IMR-90 (cell line): ENCODE measurements at regions not wholly inside any gene's neighbourhood (a gene's known extent, or its start where the extent isn't known, plus 50 kb on each side); places are given as distances from the start of the nearest gene placed in this dataset.

Experiments
- ATAC-seq: fragments of 200-7000 bp; cut with Tn5 transposase; 2 replicates; pipeline ENCODE4 v1.9.1; 2020; ENCODE audit warnings: low read depth, mild to moderate bottlenecking, moderate library complexity
- BruUV-seq: library from RNA; stranded (reverse); fragments of 400-500 nt; replicated peaks from 2 replicates; lab custom pipeline; 2021; lab: Mats Ljungman, UMichigan
- CTCF ChIA-PET: fragments of 300-600 bp; formaldehyde crosslinking; extraction: SDS; loops from one replicate; lab custom pipeline; 2021; ENCODE audit warnings: antibody characterized with exemption; lab: Yijun Ruan, JAX
- POLR2A ChIA-PET: fragments of 300-600 bp; sonication (Branson Sonifier 250); formaldehyde crosslinking; loops from one replicate; lab custom pipeline; 2022; ENCODE audit warnings: antibody characterized with exemption; ENCODE audit not compliant: unreplicated experiment; lab: Charles Lee
- DNase-seq: peaks from one replicate; pipeline ENCODE4 v3.0.0; 2013
- H2AFZ ChIP-seq: replicated peaks from 2 replicates; pipeline ENCODE3; 2013; ENCODE audit warnings: low read length, mild to moderate bottlenecking; ENCODE audit not compliant: poor library complexity
- H2AK5ac ChIP-seq: 2 replicates; pipeline ENCODE4 v1.6.1; 2013; ENCODE audit warnings: low read depth, low read length, inconsistent platforms
- H2AK9ac ChIP-seq: replicated peaks from 2 replicates; pipeline ENCODE3; 2013; ENCODE audit warnings: mild to moderate bottlenecking, low read depth, low read length, moderate library complexity; ENCODE audit not compliant: poor library complexity
- H2BK120ac ChIP-seq: 2 replicates; pipeline ENCODE4 v1.6.1; 2013; ENCODE audit warnings: low read depth, low read length, inconsistent platforms
- H2BK15ac ChIP-seq: 3 replicates; pipeline ENCODE4 v1.6.1; 2013; ENCODE audit warnings: low read depth, low read length, inconsistent platforms
- H2BK20ac ChIP-seq: 2 replicates; pipeline ENCODE4 v1.6.1; 2013; ENCODE audit warnings: low read depth, mild to moderate bottlenecking, inconsistent platforms, low read length, moderate library complexity
- H2BK5ac ChIP-seq: 2 replicates; pipeline ENCODE4 v1.6.1; 2013; ENCODE audit warnings: mild to moderate bottlenecking, low read depth, low read length, inconsistent platforms; ENCODE audit not compliant: poor library complexity, severe bottlenecking
- H3K14ac ChIP-seq: replicated peaks from 2 replicates; pipeline ENCODE4 v1.6.1; 2013; ENCODE audit warnings: low read depth, low read length, inconsistent platforms
- H3K18ac ChIP-seq: 2 replicates; pipeline ENCODE4 v1.6.1; 2013; ENCODE audit warnings: low read depth, low read length, control low read depth
- H3K23ac ChIP-seq: 2 replicates; pipeline ENCODE4 v1.6.1; 2013; ENCODE audit warnings: low read depth, low read length, inconsistent platforms
- H3K27ac ChIP-seq: 2 replicates; pipeline ENCODE4 v1.5.1; 2013; ENCODE audit warnings: mild to moderate bottlenecking, control low read depth, low read length; ENCODE audit not compliant: insufficient read depth
- H3K27me3 ChIP-seq: 2 replicates; pipeline ENCODE4 v1.6.1; 2013; ENCODE audit warnings: low read length; ENCODE audit not compliant: control insufficient read depth, insufficient read depth
- H3K36me3 ChIP-seq: 2 replicates; pipeline ENCODE4 v1.6.1; 2013; ENCODE audit warnings: low read length, mixed read lengths; ENCODE audit not compliant: control insufficient read depth, insufficient read depth
- H3K4ac ChIP-seq: 2 replicates; pipeline ENCODE4 v1.6.1; 2013; ENCODE audit warnings: low read depth, low read length, inconsistent platforms
- H3K4me1 ChIP-seq: 2 replicates; pipeline ENCODE4 v1.6.1; 2013; ENCODE audit warnings: low read length, mixed read lengths; ENCODE audit not compliant: control insufficient read depth, insufficient read depth
- H3K4me2 ChIP-seq: 2 replicates; pipeline ENCODE4 v1.6.1; 2013; ENCODE audit warnings: low read depth, mild to moderate bottlenecking, control low read depth, low read length, moderate library complexity
- H3K4me3 ChIP-seq: 2 replicates; pipeline ENCODE4 v1.5.1; 2013; ENCODE audit warnings: low read depth, mild to moderate bottlenecking, control low read depth, low read length, moderate library complexity; ENCODE audit not compliant: insufficient read depth
- H3K56ac ChIP-seq: 2 replicates; pipeline ENCODE4 v1.6.1; 2013; ENCODE audit warnings: low read length, inconsistent platforms; ENCODE audit not compliant: insufficient read depth; ENCODE audit errors: extremely low read depth
- H3K79me1 ChIP-seq, 2 experiments: 2 replicates each; pipeline ENCODE4 v1.6.1; 2013; ENCODE audit warnings: low read length in 2 of 2, inconsistent platforms in 1 of 2, low read depth in 1 of 2
- H3K9ac ChIP-seq: 2 replicates; pipeline ENCODE4 v1.6.1; 2013; ENCODE audit warnings: low read depth, low read length, control low read depth
- H3K9me1 ChIP-seq: 2 replicates; pipeline ENCODE4 v1.6.1; 2013; ENCODE audit warnings: low read length, inconsistent platforms; ENCODE audit not compliant: insufficient read depth
- H3K9me3 ChIP-seq: 2 replicates; pipeline ENCODE4 v1.6.1; 2013; ENCODE audit warnings: low read length; ENCODE audit not compliant: control insufficient read depth, insufficient read depth
- H4K20me1 ChIP-seq: 2 replicates; pipeline ENCODE4 v1.6.1; 2013; ENCODE audit warnings: low read length, inconsistent platforms; ENCODE audit not compliant: insufficient read depth
- H4K5ac ChIP-seq: 2 replicates; pipeline ENCODE4 v1.6.1; 2013; ENCODE audit warnings: mild to moderate bottlenecking, low read depth, low read length, control low read depth
- H4K8ac ChIP-seq, 2 experiments: 2 replicates each; pipeline ENCODE4 v1.6.1; 2013; ENCODE audit warnings: low read depth in 2 of 2, low read length in 2 of 2, control low read depth in 1 of 2, inconsistent platforms in 1 of 2
- H4K91ac ChIP-seq: 2 replicates; pipeline ENCODE4 v1.6.1; 2013; ENCODE audit warnings: low read depth, low read length, inconsistent platforms; ENCODE audit not compliant: insufficient read depth
- BHLHE40 ChIP-seq: fragments of 150-350 bp; IDR thresholded peaks from 2 replicates; pipeline ENCODE4 v1.6.1; 2016; ENCODE audit warnings: mild to moderate bottlenecking, low read depth, low read length
- CEBPB ChIP-seq: IDR thresholded peaks from 2 replicates; pipeline ENCODE4 v1.6.1; 2012; ENCODE audit warnings: low read depth, low read length, improper control_type of control experiment
- CHD1 ChIP-seq: IDR thresholded peaks from 2 replicates; pipeline ENCODE4 v1.6.1; 2012; ENCODE audit warnings: low read depth, low read length, improper control_type of control experiment
- ELK1 ChIP-seq: fragments of 150-350 bp; IDR thresholded peaks from 2 replicates; pipeline ENCODE4 v1.6.1; 2016; ENCODE audit warnings: low read depth, mild to moderate bottlenecking, low read length, moderate library complexity, borderline replicate concordance
- FOS ChIP-seq: fragments of 150-350 bp; IDR thresholded peaks from 2 replicates; pipeline ENCODE4 v1.6.1; 2016; ENCODE audit warnings: low read depth, low read length
- MAFK ChIP-seq: IDR thresholded peaks from 2 replicates; pipeline ENCODE4 v1.6.1; 2012; ENCODE audit warnings: low read depth, low read length, improper control_type of control experiment
- MAZ ChIP-seq: IDR thresholded peaks from 2 replicates; pipeline ENCODE4 v1.6.1; 2012; ENCODE audit warnings: low read depth, mild to moderate bottlenecking, low read length, improper control_type of control experiment, moderate library complexity, borderline replicate concordance
- MXI1 ChIP-seq: IDR thresholded peaks from 2 replicates; pipeline ENCODE4 v1.6.1; 2012; ENCODE audit warnings: low read depth, mild to moderate bottlenecking, low read length, moderate library complexity, borderline replicate concordance
- NFE2L2 ChIP-seq: fragments of 150-350 bp; IDR thresholded peaks from 2 replicates; pipeline ENCODE4 v1.6.1; 2016; ENCODE audit warnings: low read depth, mild to moderate bottlenecking, low read length
- POLR2A ChIP-seq: IDR thresholded peaks from 2 replicates; pipeline ENCODE4 v1.6.1; 2012; ENCODE audit warnings: mild to moderate bottlenecking, low read depth, low read length
- RAD21 ChIP-seq: IDR thresholded peaks from 2 replicates; pipeline ENCODE4 v1.6.1; 2012; ENCODE audit warnings: low read length, improper control_type of control experiment
- RCOR1 ChIP-seq: IDR thresholded peaks from 2 replicates; pipeline ENCODE4 v1.6.1; 2012; ENCODE audit warnings: mild to moderate bottlenecking, low read length, improper control_type of control experiment; ENCODE audit not compliant: insufficient replicate concordance
- RFX5 ChIP-seq: IDR thresholded peaks from 2 replicates; pipeline ENCODE4 v1.8.0; 2012; ENCODE audit warnings: low read depth, mild to moderate bottlenecking, low read length, moderate library complexity
- SMC3 ChIP-seq: fragments of 150-350 bp; IDR thresholded peaks from 2 replicates; pipeline ENCODE4 v1.6.1; 2016; ENCODE audit warnings: low read depth, mild to moderate bottlenecking, antibody characterized with exemption, low read length, moderate library complexity
- USF2 ChIP-seq: fragments of 150-350 bp; IDR thresholded peaks from 2 replicates; pipeline ENCODE4 v1.6.1; 2017; ENCODE audit warnings: mild to moderate bottlenecking, antibody characterized with exemption, low read length, low read depth
- WGBS, 2 experiments: methylation state at CpG; one replicate each; pipeline versions ENCODE4 v1.1.5 to v1.1.7; 2013; ENCODE audit warnings: missing lambda C conversion rate in 2 of 2; ENCODE audit not compliant: insufficient read length in 1 of 2; ENCODE audit errors: extremely low coverage in 2 of 2; 5-methylcytosine and 5-hydroxymethylcytosine counted together
- dilution Hi-C: fragments of 300-500 bp; cut with HindIII; formaldehyde crosslinking; loops from one replicate; pipeline ENCODE4 v1.14.3; 2018; ENCODE audit warnings: low sequenced_read_pairs; ENCODE audit not compliant: unreplicated experiment
- in situ Hi-C: fragments of 300-500 bp; cut with MboI; formaldehyde crosslinking; loops from 3 replicates; pipeline ENCODE4 v1.14.3; 2019; ENCODE audit warnings: low sequenced_read_pairs, inconsistent platforms, mixed read lengths
- intact Hi-C: fragments of 100-400 bp; cut with micrococcal nuclease; formaldehyde crosslinking; loops from 2 replicates; pipeline ENCODE4 v1.10.0; 2022
- TF ChIP-seq, protein P1 (sequence below): conservative IDR thresholded peaks from 2 replicates; pipeline ENCODE4 v1.5.1; 2012; ENCODE audit warnings: mild to moderate bottlenecking, low read depth, low read length, improper control_type of control experiment

DNA sequence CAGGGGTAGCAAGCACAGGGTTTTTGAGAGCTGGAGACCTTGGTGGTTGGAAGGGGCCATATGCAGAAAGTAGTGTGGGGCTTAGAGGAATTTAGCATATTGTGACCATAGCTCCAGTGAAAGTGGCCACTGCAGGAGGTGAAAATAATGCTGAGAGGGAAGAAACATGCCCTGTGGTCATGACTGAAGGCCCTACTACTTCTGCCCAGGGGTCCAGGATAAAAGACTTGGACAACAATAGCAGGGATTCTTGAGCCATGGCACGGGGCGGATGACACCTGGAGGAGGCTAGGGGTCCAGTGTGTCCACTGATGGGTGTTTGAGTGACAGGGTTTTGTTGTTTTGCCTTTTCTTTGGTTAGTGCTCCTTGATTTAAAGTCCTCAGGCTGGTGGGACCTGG, 694.6 kb downstream of the CPS1 start:
- TF ChIP-seq RAD21 (no peak), BHLHE40 (no peak), POLR2A (no peak), SMC3 (no peak), MXI1 (no peak), USF2 (no peak), RFX5 (no peak), CHD1 (no peak), FOS (no peak), ELK1 (no peak), RCOR1 (no peak), CEBPB (no peak), MAZ (no peak), MAFK (no peak), NFE2L2 (no peak)
- TF ChIP-seq, protein P1, sequence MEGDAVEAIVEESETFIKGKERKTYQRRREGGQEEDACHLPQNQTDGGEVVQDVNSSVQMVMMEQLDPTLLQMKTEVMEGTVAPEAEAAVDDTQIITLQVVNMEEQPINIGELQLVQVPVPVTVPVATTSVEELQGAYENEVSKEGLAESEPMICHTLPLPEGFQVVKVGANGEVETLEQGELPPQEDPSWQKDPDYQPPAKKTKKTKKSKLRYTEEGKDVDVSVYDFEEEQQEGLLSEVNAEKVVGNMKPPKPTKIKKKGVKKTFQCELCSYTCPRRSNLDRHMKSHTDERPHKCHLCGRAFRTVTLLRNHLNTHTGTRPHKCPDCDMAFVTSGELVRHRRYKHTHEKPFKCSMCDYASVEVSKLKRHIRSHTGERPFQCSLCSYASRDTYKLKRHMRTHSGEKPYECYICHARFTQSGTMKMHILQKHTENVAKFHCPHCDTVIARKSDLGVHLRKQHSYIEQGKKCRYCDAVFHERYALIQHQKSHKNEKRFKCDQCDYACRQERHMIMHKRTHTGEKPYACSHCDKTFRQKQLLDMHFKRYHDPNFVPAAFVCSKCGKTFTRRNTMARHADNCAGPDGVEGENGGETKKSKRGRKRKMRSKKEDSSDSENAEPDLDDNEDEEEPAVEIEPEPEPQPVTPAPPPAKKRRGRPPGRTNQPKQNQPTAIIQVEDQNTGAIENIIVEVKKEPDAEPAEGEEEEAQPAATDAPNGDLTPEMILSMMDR: no peak
- in situ Hi-C loops: no loop called here
- Histone ChIP-seq H3K18ac (no peak overlapping the region), H4K20me1 (no peaks in the 10 kb centered on the region), H3K9ac (no peak overlapping the region), H4K8ac (no peak overlapping the region), H2BK15ac (no peak overlapping the region), H4K5ac (no peak overlapping the region), H3K4me2 (no peak overlapping the region), H3K4ac (no peak overlapping the region), H2AFZ (no peak overlapping the region), H2AK5ac (no peak overlapping the region), H3K9me3 (peaks cover 7% of the 10 kb centered on the region; the same call in 1 of the 2 replicates), H2BK20ac (no peak overlapping the region), H3K27ac (no peak overlapping the region), H3K23ac (no peak overlapping the region), H3K14ac (no peak overlapping the region), H4K91ac (no peak overlapping the region), H2AK9ac (no peak overlapping the region), H2BK120ac (no peak overlapping the region), H3K36me3 (no peaks in the 10 kb centered on the region), H3K56ac (no peak overlapping the region), H3K27me3 (no peaks in the 10 kb centered on the region), H3K4me1 (no peaks in the 10 kb centered on the region), H3K9me1 (no peaks in the 10 kb centered on the region), H2BK5ac (no peak overlapping the region), H3K4me3 (no peak overlapping the region), H3K79me1 (no peaks in the 10 kb centered on the region)
- dilution Hi-C loops: no loop called here
- no TSS peak for BruUV-seq
- intact Hi-C loops: no loop called here
- POLR2A ChIA-PET: no interaction called here
- CTCF ChIA-PET: no interaction called here
- ATAC-seq: no peak
- DNase-seq: no peak
- no CpG with 5 or more reads among the region's 2 CpGs for WGBS, 2 experiments
